Mesenchymal stem cell (in vitro differentiated cells and primary cell): ENCODE measurements at regions not wholly inside any gene's neighbourhood (a gene's known extent, or its start where the extent isn't known, plus 50 kb on each side); places are given as distances from the start of the nearest gene placed in this dataset.

Source experiments
- DNase-seq: peaks from one replicate; pipeline ENCODE4 v3.0.0-alpha.2; 2013
- H2AFZ ChIP-seq: one replicate; pipeline ENCODE4 v1.6.1; 2013; ENCODE audit warnings: low read depth, mild to moderate bottlenecking, control low read depth, inconsistent platforms, low read length, moderate library complexity
- H2AK5ac ChIP-seq: 2 replicates; pipeline ENCODE4 v1.6.1; 2013; ENCODE audit warnings: low read length, moderate library complexity, mild to moderate bottlenecking, inconsistent platforms; ENCODE audit not compliant: severe bottlenecking
- H2BK120ac ChIP-seq: one replicate; pipeline ENCODE4 v1.6.1; 2013; ENCODE audit warnings: low read depth, mild to moderate bottlenecking, inconsistent platforms, low read length, moderate library complexity
- H2BK12ac ChIP-seq, 2 experiments: one replicate each; pipeline ENCODE4 v1.6.1; 2013; ENCODE audit warnings: inconsistent platforms in 2 of 2, low read length in 2 of 2, mild to moderate bottlenecking in 2 of 2, moderate library complexity in 2 of 2, control low read depth in 1 of 2
- H2BK15ac ChIP-seq: one replicate; pipeline ENCODE4 v1.6.1; 2013; ENCODE audit warnings: mild to moderate bottlenecking, low read depth, inconsistent platforms; ENCODE audit not compliant: poor library complexity, severe bottlenecking
- H2BK5ac ChIP-seq: 2 replicates; pipeline ENCODE4 v1.6.1; 2013; ENCODE audit warnings: low read depth, mild to moderate bottlenecking, low read length, control low read depth, inconsistent platforms; ENCODE audit not compliant: poor library complexity, severe bottlenecking
- H3K14ac ChIP-seq, 2 experiments: one replicate each; pipeline ENCODE4 v1.6.1; 2013; ENCODE audit warnings: inconsistent platforms in 2 of 2, low read length in 2 of 2, control low read depth in 1 of 2, mild to moderate bottlenecking in 1 of 2, moderate library complexity in 1 of 2
- H3K18ac ChIP-seq, 2 experiments: one replicate each; pipeline ENCODE4 v1.6.1; 2013; ENCODE audit warnings: inconsistent platforms in 2 of 2, low read length in 2 of 2, control low read depth in 1 of 2, low read depth in 1 of 2, mild to moderate bottlenecking in 1 of 2
- H3K23ac ChIP-seq, 2 experiments: one replicate each; pipeline ENCODE4 v1.6.1; 2013; ENCODE audit warnings: inconsistent platforms in 2 of 2, low read length in 2 of 2, mild to moderate bottlenecking in 2 of 2, moderate library complexity in 2 of 2, control low read depth in 1 of 2
- H3K27ac ChIP-seq: 2 replicates; pipeline ENCODE4 v1.5.1; 2013; ENCODE audit warnings: mild to moderate bottlenecking, moderate library complexity, low read length, control low read depth, inconsistent platforms; ENCODE audit not compliant: poor library complexity, severe bottlenecking
- H3K27me3 ChIP-seq, 2 experiments: 2 replicates each; pipeline versions ENCODE4 v1.6.1 to v1.7.0; 2013; ENCODE audit warnings: low read length in 2 of 2, mild to moderate bottlenecking in 2 of 2, moderate library complexity in 2 of 2, control low read depth in 1 of 2, inconsistent platforms in 1 of 2; ENCODE audit not compliant: control insufficient read depth in 1 of 2, insufficient read depth in 1 of 2
- H3K36me3 ChIP-seq, 2 experiments: 2 replicates each; pipeline versions ENCODE4 v1.6.1 to v1.7.0; 2013; ENCODE audit warnings: low read length in 2 of 2, control low read depth in 1 of 2, inconsistent platforms in 1 of 2, low read depth in 1 of 2, mild to moderate bottlenecking in 1 of 2; ENCODE audit not compliant: insufficient read depth in 2 of 2, control insufficient read depth in 1 of 2
- H3K4ac ChIP-seq, 2 experiments: one replicate each; pipeline ENCODE4 v1.6.1; 2013; ENCODE audit warnings: inconsistent platforms in 2 of 2, low read length in 2 of 2, mild to moderate bottlenecking in 2 of 2, moderate library complexity in 2 of 2, control low read depth in 1 of 2, low read depth in 1 of 2
- H3K4me1 ChIP-seq: 2 replicates; pipeline ENCODE4 v1.6.1; 2013; ENCODE audit warnings: low read depth, low read length, control low read depth; ENCODE audit not compliant: control insufficient read depth, insufficient read depth
- H3K4me2 ChIP-seq: 2 replicates; pipeline ENCODE4 v1.6.1; 2013; ENCODE audit warnings: low read length, mild to moderate bottlenecking, inconsistent platforms; ENCODE audit not compliant: poor library complexity, severe bottlenecking
- H3K4me3 ChIP-seq, 2 experiments: 2 replicates each; pipeline versions ENCODE4 v1.5.1 to v1.7.0; 2013; ENCODE audit warnings: low read length in 2 of 2, mild to moderate bottlenecking in 2 of 2, control low read depth in 1 of 2, low read depth in 1 of 2; ENCODE audit not compliant: insufficient read depth in 1 of 2
- H3K79me1 ChIP-seq: replicated peaks from 2 replicates; pipeline ENCODE4 v1.6.1; 2013; ENCODE audit warnings: mild to moderate bottlenecking, control low read depth, low read length, inconsistent platforms; ENCODE audit not compliant: poor library complexity, severe bottlenecking
- H3K9ac ChIP-seq: 2 replicates; pipeline ENCODE4 v1.7.0; 2013; ENCODE audit warnings: mild to moderate bottlenecking, low read length, moderate library complexity
- H3K9me3 ChIP-seq: 2 replicates; pipeline ENCODE4 v1.7.0; 2013; ENCODE audit warnings: mild to moderate bottlenecking, low read length; ENCODE audit not compliant: control insufficient read depth
- H4K8ac ChIP-seq: one replicate; pipeline ENCODE4 v1.6.1; 2013; ENCODE audit warnings: inconsistent platforms, mild to moderate bottlenecking, low read length, moderate library complexity
- H4K91ac ChIP-seq: one replicate; pipeline ENCODE4 v1.6.1; 2013; ENCODE audit warnings: mild to moderate bottlenecking, low read length, inconsistent platforms
- WGBS: methylation state at CpG from one replicate; pipeline ENCODE4 v1.1.7; 2013; ENCODE audit warnings: mixed read lengths; 5-methylcytosine and 5-hydroxymethylcytosine counted together

GRCh38 chr18:28582724-28583123, 405.8 kb upstream of the CDH2 start:
- H2BK15ac ChIP-seq = no peak overlapping the region
- H2BK12ac ChIP-seq = no peak overlapping the region
- no peak overlapping the region for H3K4me3 ChIP-seq
- H2AK5ac ChIP-seq = no peak overlapping the region
- H2AFZ ChIP-seq = no peak overlapping the region
- 100% methylated on average over 1 of the region's 2 CpGs for WGBS
- no peak overlapping the region for H3K4ac ChIP-seq
- H3K4me1 ChIP-seq = no peaks in the 10 kb centered on the region
- no peak overlapping the region for H4K8ac ChIP-seq
- no peaks in the 10 kb centered on the region for H3K36me3 ChIP-seq
- no peak overlapping the region for H3K14ac ChIP-seq
- no peaks in the 10 kb centered on the region for H3K79me1 ChIP-seq
- no peak overlapping the region for H3K18ac ChIP-seq
- DNase-seq = no peak
- no peak overlapping the region for H3K9ac ChIP-seq
- H2BK120ac ChIP-seq = no peak overlapping the region
- no peak overlapping the region for H2BK5ac ChIP-seq
- no peaks in the 10 kb centered on the region for H3K27me3 ChIP-seq
- H3K27ac ChIP-seq = no peak overlapping the region
- no peak overlapping the region for H3K4me2 ChIP-seq
- H3K9me3 ChIP-seq = no peaks in the 10 kb centered on the region
- H3K23ac ChIP-seq = no peak overlapping the region
- no peak overlapping the region for H4K91ac ChIP-seq

- 50% methylated on average over 1 of the region's 4 CpGs for WGBS
Measured at GRCh38 chr18:28581521-28582071, 404.7 kb upstream of the CDH2 start.

GRCh38 chr18:28576941-28577340, 400.0 kb upstream of the CDH2 start:
- Histone ChIP-seq H3K23ac (no peak overlapping the region), H2BK15ac (no peak overlapping the region), H3K14ac (no peak overlapping the region), H3K18ac (no peak overlapping the region), H2BK12ac (no peak overlapping the region), H3K79me1 (no peaks in the 10 kb centered on the region), H2BK5ac (no peak overlapping the region), H3K4ac (no peak overlapping the region), H3K4me1 (no peaks in the 10 kb centered on the region), H4K91ac (no peak overlapping the region), H4K8ac (no peak overlapping the region), H3K9me3 (no peaks in the 10 kb centered on the region), H3K27ac (no peak overlapping the region), H2BK120ac (no peak overlapping the region), H3K9ac (no peak overlapping the region), H3K4me2 (no peak overlapping the region), H3K36me3 (no peaks in the 10 kb centered on the region), H2AK5ac (no peak overlapping the region), H3K4me3 (no peak overlapping the region), H3K27me3 (no peaks in the 10 kb centered on the region), H2AFZ (no peak overlapping the region)
- no peak for DNase-seq
- 94% methylated on average over 2 of the region's 3 CpGs for WGBS

More at GRCh38 chr18:28581521-28582071, 404.7 kb upstream of the CDH2 start:
- H3K4me1 ChIP-seq = no peaks in the 10 kb centered on the region
- H2AK5ac ChIP-seq = no peak overlapping the region
- no peak overlapping the region for H2AFZ ChIP-seq
- H3K79me1 ChIP-seq = no peaks in the 10 kb centered on the region
- no peak overlapping the region for H3K27ac ChIP-seq
- H4K91ac ChIP-seq = no peak overlapping the region
- no peaks in the 10 kb centered on the region for H3K27me3 ChIP-seq
- H3K4ac ChIP-seq = no peak overlapping the region
- no peak overlapping the region for H3K23ac ChIP-seq
- no peak overlapping the region for H2BK120ac ChIP-seq
- H4K8ac ChIP-seq = no peak overlapping the region
- no peak overlapping the region for H3K4me3 ChIP-seq
- no peak overlapping the region for H3K18ac ChIP-seq
- H2BK5ac ChIP-seq = no peak overlapping the region
- no peak overlapping the region for H3K4me2 ChIP-seq
- H3K14ac ChIP-seq = no peak overlapping the region
- no peaks in the 10 kb centered on the region for H3K36me3 ChIP-seq
- H2BK12ac ChIP-seq = no peak overlapping the region
- H3K9me3 ChIP-seq = no peaks in the 10 kb centered on the region
- no peak for DNase-seq
- no peak overlapping the region for H2BK15ac ChIP-seq
- no peak overlapping the region for H3K9ac ChIP-seq

DNA sequence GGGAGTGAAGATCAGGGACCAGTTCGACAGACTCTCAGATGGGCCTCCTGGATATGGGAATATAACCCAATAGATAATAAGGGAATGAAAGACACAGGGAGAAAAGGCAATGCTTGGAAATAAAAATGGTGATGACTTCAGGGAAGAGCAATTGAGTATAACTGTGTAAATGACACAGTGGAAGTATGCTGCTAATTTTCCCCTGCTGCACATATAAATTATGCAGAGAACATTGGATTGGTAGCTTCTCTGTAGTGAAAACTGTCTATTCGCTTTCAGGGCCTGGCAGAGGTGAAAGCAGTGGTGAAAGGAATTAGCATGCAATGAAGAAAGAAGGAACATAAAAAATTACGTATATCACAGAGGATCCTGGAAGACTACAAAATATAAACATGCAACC, 398.2 kb upstream of the CDH2 start:
- Histone ChIP-seq H2BK5ac (no peak overlapping the region), H2BK15ac (no peak overlapping the region), H3K4me3 (no peak overlapping the region), H2BK12ac (no peak overlapping the region), H3K4me1 (no peaks in the 10 kb centered on the region), H3K4me2 (no peak overlapping the region), H3K9ac (no peak overlapping the region), H3K27ac (no peak overlapping the region), H2AFZ (no peak overlapping the region), H3K18ac (no peak overlapping the region), H2AK5ac (no peak overlapping the region), H3K79me1 (no peaks in the 10 kb centered on the region), H3K27me3 (no peaks in the 10 kb centered on the region), H2BK120ac (no peak overlapping the region), H4K91ac (no peak overlapping the region), H3K14ac (no peak overlapping the region), H4K8ac (no peak overlapping the region), H3K4ac (no peak overlapping the region), H3K9me3 (no peaks in the 10 kb centered on the region), H3K23ac (no peak overlapping the region), H3K36me3 (no peaks in the 10 kb centered on the region)
- no peak for DNase-seq
- 96% methylated on average over 2 of the region's 3 CpGs for WGBS
